ENCODE measurements at regions not wholly inside any gene's neighbourhood (a gene's known extent, or its start where the extent isn't known, plus 50 kb on each side); places are given as distances from the start of the nearest gene placed in this dataset.
A peak's percentile ranks its signal among the peaks of the same experiment; 100 is the strongest.

- TF ChIP-seq ZBTB43 (CRISPR knock-in tag; IDR thresholded peaks at IDR 0.05) (no peak), ERG (CRISPR knock-in tag; IDR thresholded peaks at IDR 0.05) (0 out of 2 replicates have a peak, but pooled peaks have one; percentile 30), MYBL2 (CRISPR knock-in tag; IDR thresholded peaks at IDR 0.05) (no peak), ZNF532 (CRISPR knock-in tag; IDR thresholded peaks at IDR 0.05; ENCODE audit: borderline replicate concordance) (0 out of 2 replicates have a peak, but pooled peaks have one; percentile 16), FOXP1 (CRISPR knock-in tag; IDR thresholded peaks at IDR 0.05; ENCODE audit: borderline replicate concordance) (no peak), HMGA2 (CRISPR knock-in tag; IDR thresholded peaks at IDR 0.05) (no peak), ATF1 (CRISPR knock-in tag; IDR thresholded peaks at IDR 0.05) (no peak), CDX4 (CRISPR knock-in tag; IDR thresholded peaks at IDR 0.05; ENCODE audit: borderline replicate concordance) (no peak), ZNF416 (CRISPR knock-in tag; IDR thresholded peaks at IDR 0.05) (peak; percentile 74)
These were observed 194.9 kb downstream of the GPX5 start (continued) for GRCh38 chr6:28720357-28721231.

GRCh38 chr6:28721372-28721771, 195.7 kb downstream of the GPX5 start:
- Mint-ChIP-seq H3K4me1 (peaks cover 24% of the 10 kb centered on the region), H3K27me3 (ENCODE audit: low read depth) (peaks cover 6% of the 10 kb centered on the region), H3K9me3 (no peaks in the 10 kb centered on the region), H3K4me3 (peak overlapping the region; percentile 72), H3K27ac (no peak overlapping the region), H3K36me3 (no peaks in the 10 kb centered on the region)
- ChIA-PET POLR2A (interaction anchor here (1.1 kb wide), 1 partner anchor 209 kb away, joined by 4 read pairs; no protein-coding TSS in a partner anchor), CTCF (no interaction called here)
- DNase-seq (ENCODE audit: low spot score) (no peak), ATAC-seq (no peak)
- no peak for TF ChIP-seq CBFB (CRISPR knock-in tag; IDR thresholded peaks at IDR 0.05; ENCODE audit: low read depth)
- no peak for TF ChIP-seq FOXK1 (CRISPR knock-in tag; IDR thresholded peaks at IDR 0.05)
- no peak for TF ChIP-seq GTF2I (CRISPR knock-in tag; conservative IDR thresholded peaks at IDR 0.05)
- no peak for TF ChIP-seq TP53 (CRISPR knock-in tag; IDR thresholded peaks at IDR 0.05)
- TF ChIP-seq ATF3 (CRISPR knock-in tag; conservative IDR thresholded peaks at IDR 0.05), result no peak
- TF ChIP-seq GRHL2 (CRISPR knock-in tag; IDR thresholded peaks at IDR 0.05; ENCODE audit: insufficient replicate concordance, severe bottlenecking), result no peak
- TF ChIP-seq AFF4 (CRISPR knock-in tag; IDR thresholded peaks at IDR 0.05; ENCODE audit: borderline replicate concordance), result no peak
- TF ChIP-seq SOX15 (CRISPR knock-in tag; IDR thresholded peaks at IDR 0.05), result no peak
- no peak for TF ChIP-seq ARID4B (CRISPR knock-in tag; IDR thresholded peaks at IDR 0.05; ENCODE audit: borderline replicate concordance)
- no peak for TF ChIP-seq NR1H2 (CRISPR knock-in tag; IDR thresholded peaks at IDR 0.05)

All from WTC11 (cell line).